22Rv1 (cell line): ENCODE measurements at regions not wholly inside any gene's neighbourhood (a gene's known extent, or its start where the extent isn't known, plus 50 kb on each side); places are given as distances from the start of the nearest gene placed in this dataset.

Experiments
- CTCF ChIP-seq: fragments of 450-650 bp; IDR thresholded peaks from 2 replicates; pipeline ENCODE4 v1.5.1; 2017; ENCODE audit warnings: mild to moderate bottlenecking
- ZFX ChIP-seq: fragments of 450-650 bp; IDR thresholded peaks from 2 replicates; pipeline ENCODE4 v1.6.1; 2017; ENCODE audit warnings: antibody characterized with exemption, borderline replicate concordance

- TF ChIP-seq CTCF = no peak
- TF ChIP-seq ZFX = no peak
Observed at GRCh38 chr1:168843401-168843800, 114.4 kb upstream of the DPT start.
